ENCODE measurements at regions not wholly inside any gene's neighbourhood (a gene's known extent, or its start where the extent isn't known, plus 50 kb on each side); places are given as distances from the start of the nearest gene placed in this dataset.

- no peak for DNase-seq
- Histone ChIP-seq H3K4me1 (ENCODE audit: insufficient read depth) (no peaks in the 10 kb centered on the region), H3K4me3 (no peak overlapping the region), H3K36me3 (no peaks in the 10 kb centered on the region), H3K27me3 (no peaks in the 10 kb centered on the region), H3K27ac (no peak overlapping the region), H3K9me3 (no peaks in the 10 kb centered on the region)
- TF ChIP-seq POLR2A (IDR thresholded peaks at IDR 0.05) (no peak), EP300 (IDR thresholded peaks at IDR 0.05) (no peak)
- TF ChIP-seq, protein P1, sequence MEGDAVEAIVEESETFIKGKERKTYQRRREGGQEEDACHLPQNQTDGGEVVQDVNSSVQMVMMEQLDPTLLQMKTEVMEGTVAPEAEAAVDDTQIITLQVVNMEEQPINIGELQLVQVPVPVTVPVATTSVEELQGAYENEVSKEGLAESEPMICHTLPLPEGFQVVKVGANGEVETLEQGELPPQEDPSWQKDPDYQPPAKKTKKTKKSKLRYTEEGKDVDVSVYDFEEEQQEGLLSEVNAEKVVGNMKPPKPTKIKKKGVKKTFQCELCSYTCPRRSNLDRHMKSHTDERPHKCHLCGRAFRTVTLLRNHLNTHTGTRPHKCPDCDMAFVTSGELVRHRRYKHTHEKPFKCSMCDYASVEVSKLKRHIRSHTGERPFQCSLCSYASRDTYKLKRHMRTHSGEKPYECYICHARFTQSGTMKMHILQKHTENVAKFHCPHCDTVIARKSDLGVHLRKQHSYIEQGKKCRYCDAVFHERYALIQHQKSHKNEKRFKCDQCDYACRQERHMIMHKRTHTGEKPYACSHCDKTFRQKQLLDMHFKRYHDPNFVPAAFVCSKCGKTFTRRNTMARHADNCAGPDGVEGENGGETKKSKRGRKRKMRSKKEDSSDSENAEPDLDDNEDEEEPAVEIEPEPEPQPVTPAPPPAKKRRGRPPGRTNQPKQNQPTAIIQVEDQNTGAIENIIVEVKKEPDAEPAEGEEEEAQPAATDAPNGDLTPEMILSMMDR (IDR thresholded peaks at IDR 0.05) = no peak
- intact Hi-C loops (cut with DNase I) = no loop called here
Observed at GRCh38 chr11:37519781-37520180, 921.7 kb upstream of the RAG2 start.

- Histone ChIP-seq H3K27ac (no peak overlapping the region), H3K4me3 (no peak overlapping the region), H3K4me1 (ENCODE audit: insufficient read depth) (no peaks in the 10 kb centered on the region), H3K36me3 (no peaks in the 10 kb centered on the region), H3K9me3 (no peaks in the 10 kb centered on the region), H3K27me3 (no peaks in the 10 kb centered on the region)
- TF ChIP-seq, protein P1 (IDR thresholded peaks at IDR 0.05) = no peak
- TF ChIP-seq POLR2A (IDR thresholded peaks at IDR 0.05) = no peak
- TF ChIP-seq EP300 (IDR thresholded peaks at IDR 0.05) = no peak
- 75 to 87% (median 82%) methylated on average over 1 of the region's 1 CpG for WGBS, 3 donors
- intact Hi-C loops (cut with DNase I) = no loop called here
- DNase-seq = no peak
Observed at GRCh38 chr11:37512156-37512780, 914.2 kb upstream of the RAG2 start.

GRCh38 chr11:37511425-37511933, 913.4 kb upstream of the RAG2 start:
- Histone ChIP-seq H3K27ac (no peak overlapping the region), H3K27me3 (no peaks in the 10 kb centered on the region), H3K4me3 (no peak overlapping the region), H3K36me3 (no peaks in the 10 kb centered on the region), H3K4me1 (ENCODE audit: insufficient read depth) (no peaks in the 10 kb centered on the region), H3K9me3 (no peaks in the 10 kb centered on the region)
- intact Hi-C loops (cut with DNase I) = no loop called here
- DNase-seq = no peak
- TF ChIP-seq, protein P1 (IDR thresholded peaks at IDR 0.05) = no peak
- TF ChIP-seq EP300 (IDR thresholded peaks at IDR 0.05) = no peak
- no peak for TF ChIP-seq POLR2A (IDR thresholded peaks at IDR 0.05)
- 52 to 68% (median 53%) methylated on average over 1 of the region's 1 CpG for WGBS, 3 donors

DNA sequence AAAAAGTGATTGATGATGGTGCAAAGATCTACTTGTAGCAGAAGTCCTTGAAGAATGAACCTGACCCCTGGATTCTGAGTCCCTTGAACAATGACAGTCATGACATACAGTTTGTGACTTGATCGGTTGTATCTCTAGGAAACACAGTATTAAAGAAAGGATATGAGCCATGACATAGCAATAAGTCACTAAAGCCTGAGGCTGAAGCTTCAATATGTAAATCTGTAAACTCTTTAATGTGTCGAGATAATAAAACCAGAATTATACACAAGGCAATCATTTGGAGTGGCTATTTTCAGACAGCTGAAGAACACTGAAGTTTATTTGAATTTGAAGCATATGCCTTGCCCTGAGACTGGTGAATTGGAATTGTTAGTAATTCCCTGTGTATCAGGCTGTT, 911.5 kb upstream of the RAG2 start:
- Histone ChIP-seq H3K4me1 (ENCODE audit: insufficient read depth) (no peaks in the 10 kb centered on the region), H3K27me3 (no peaks in the 10 kb centered on the region), H3K27ac (no peak overlapping the region), H3K4me3 (no peak overlapping the region), H3K36me3 (no peaks in the 10 kb centered on the region), H3K9me3 (no peaks in the 10 kb centered on the region)
- WGBS, 3 donors = 79 to 91% (median 84%) methylated on average over 2 of the region's 2 CpGs
- intact Hi-C loops (cut with DNase I) = no loop called here
- TF ChIP-seq, protein P1 (IDR thresholded peaks at IDR 0.05) = no peak
- TF ChIP-seq POLR2A (IDR thresholded peaks at IDR 0.05) (no peak), EP300 (IDR thresholded peaks at IDR 0.05) (no peak)
- DNase-seq = no peak

Measured in ovary (tissue), 7 donors.